SK-N-SH treated with all-trans-retinoic acid at 6 μM for 48 hours (cell line): ENCODE measurements at regions not wholly inside any gene's neighbourhood (a gene's known extent, or its start where the extent isn't known, plus 50 kb on each side); places are given as distances from the start of the nearest gene placed in this dataset.

Experiments used
- ARNTL ChIP-seq: fragments of 450-650 bp; formaldehyde crosslinking; IDR thresholded peaks from 2 replicates; pipeline ENCODE4 v1.5.0; 2020; ENCODE audit warnings: low read depth, mild to moderate bottlenecking, moderate library complexity, borderline replicate concordance
- ISL1 ChIP-seq: fragments of 250-450 bp; sonication (Bioruptor Pico); IDR thresholded peaks from 2 replicates; pipeline ENCODE4 v2.1.2; 2022; ENCODE audit warnings: mild to moderate bottlenecking, moderate library complexity
- RARB ChIP-seq: fragments of 250-450 bp; sonication (Bioruptor Pico); IDR thresholded peaks from 2 replicates; pipeline ENCODE4 v1.8.0; 2021; ENCODE audit warnings: mild to moderate bottlenecking, moderate library complexity
- TF ChIP-seq, protein P1 (sequence below): fragments of 250-450 bp; sonication (Bioruptor Pico); IDR thresholded peaks from 2 replicates; pipeline ENCODE4 v1.8.0; 2020; ENCODE audit warnings: mild to moderate bottlenecking, moderate library complexity, borderline replicate concordance

DNA sequence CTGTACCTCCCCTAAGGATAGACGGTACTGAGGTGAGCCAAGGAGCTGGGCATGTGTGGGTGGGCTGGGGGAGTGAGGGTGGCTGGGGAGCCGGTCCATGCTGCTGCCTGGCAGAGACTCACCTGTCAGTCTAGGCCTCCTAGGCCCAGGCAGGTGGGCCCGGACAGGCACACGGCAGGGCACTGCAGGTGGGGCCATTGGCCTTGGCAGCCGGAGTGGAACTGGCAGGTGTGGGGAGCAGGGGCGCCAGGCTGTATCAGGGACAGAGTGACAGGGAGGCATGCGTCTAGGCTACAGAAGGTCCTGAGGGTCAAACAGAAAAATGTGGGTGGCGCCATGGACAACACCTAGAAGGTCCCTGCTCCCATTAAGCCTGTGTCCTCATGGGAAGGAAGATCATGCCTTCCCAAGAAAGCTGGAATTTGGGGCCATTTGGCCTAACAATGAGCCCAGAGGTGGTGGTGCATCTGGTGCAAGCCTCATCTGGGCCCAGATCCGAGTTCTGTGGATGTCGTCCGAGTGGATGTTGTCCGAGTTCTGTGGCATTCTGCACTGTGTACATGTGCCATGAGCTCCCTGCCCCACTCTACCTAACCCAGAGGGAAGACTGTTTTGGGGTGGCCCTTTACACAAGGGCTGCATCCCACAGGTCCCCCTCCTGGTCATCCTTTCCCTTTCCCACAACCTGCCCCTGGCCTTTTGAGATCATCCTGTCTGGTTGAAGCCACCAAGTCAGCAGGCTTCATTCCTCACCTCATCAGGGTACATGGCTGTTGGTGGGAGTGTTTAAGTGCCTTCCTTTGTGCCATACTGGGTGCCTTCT lies 249.7 kb downstream of the GLI2 start:
- TF ChIP-seq, protein P1, sequence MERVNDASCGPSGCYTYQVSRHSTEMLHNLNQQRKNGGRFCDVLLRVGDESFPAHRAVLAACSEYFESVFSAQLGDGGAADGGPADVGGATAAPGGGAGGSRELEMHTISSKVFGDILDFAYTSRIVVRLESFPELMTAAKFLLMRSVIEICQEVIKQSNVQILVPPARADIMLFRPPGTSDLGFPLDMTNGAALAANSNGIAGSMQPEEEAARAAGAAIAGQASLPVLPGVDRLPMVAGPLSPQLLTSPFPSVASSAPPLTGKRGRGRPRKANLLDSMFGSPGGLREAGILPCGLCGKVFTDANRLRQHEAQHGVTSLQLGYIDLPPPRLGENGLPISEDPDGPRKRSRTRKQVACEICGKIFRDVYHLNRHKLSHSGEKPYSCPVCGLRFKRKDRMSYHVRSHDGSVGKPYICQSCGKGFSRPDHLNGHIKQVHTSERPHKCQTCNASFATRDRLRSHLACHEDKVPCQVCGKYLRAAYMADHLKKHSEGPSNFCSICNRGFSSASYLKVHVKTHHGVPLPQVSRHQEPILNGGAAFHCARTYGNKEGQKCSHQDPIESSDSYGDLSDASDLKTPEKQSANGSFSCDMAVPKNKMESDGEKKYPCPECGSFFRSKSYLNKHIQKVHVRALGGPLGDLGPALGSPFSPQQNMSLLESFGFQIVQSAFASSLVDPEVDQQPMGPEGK (CRISPR knock-in tag), result no peak
- TF ChIP-seq ISL1 (CRISPR knock-in tag) (no peak), RARB (CRISPR knock-in tag) (no peak), ARNTL (CRISPR knock-in tag) (no peak)
